Islet precursor cell (in vitro differentiated cells): ENCODE measurements at regions not wholly inside any gene's neighbourhood (a gene's known extent, or its start where the extent isn't known, plus 50 kb on each side); places are given as distances from the start of the nearest gene placed in this dataset.
"Not testable (repeated sequence)": the region's sequence is repeated elsewhere in the genome, so short reads cannot be mapped to it uniquely, and the experiment has no call there.

Source experiments
- DNase-seq: peaks from one replicate; pipeline ENCODE4 v3.0.0-alpha.2; 2018

GRCh38 chr10:61076572-61077114, 132.7 kb upstream of the RHOBTB1 start:
- no peak for DNase-seq

DNA sequence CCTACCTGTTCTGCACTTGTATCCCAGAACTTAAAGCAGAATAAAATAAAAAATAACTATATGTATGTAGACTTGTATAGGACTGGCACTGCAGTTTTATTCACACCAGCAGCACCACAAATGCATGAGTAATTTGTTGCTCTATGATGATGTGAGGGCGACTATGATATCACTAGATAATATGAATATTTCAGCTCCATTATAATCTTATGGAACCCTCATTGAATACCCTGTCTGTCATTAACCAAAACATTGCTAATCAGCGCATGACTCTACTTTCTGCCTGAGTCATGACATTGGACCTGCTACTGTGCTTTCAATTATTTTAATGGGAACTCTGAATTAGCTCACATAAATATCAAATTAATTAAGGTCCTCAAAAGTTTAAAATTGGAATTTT, 129.4 kb upstream of the RHOBTB1 start:
- DNase-seq = no peak

DNA sequence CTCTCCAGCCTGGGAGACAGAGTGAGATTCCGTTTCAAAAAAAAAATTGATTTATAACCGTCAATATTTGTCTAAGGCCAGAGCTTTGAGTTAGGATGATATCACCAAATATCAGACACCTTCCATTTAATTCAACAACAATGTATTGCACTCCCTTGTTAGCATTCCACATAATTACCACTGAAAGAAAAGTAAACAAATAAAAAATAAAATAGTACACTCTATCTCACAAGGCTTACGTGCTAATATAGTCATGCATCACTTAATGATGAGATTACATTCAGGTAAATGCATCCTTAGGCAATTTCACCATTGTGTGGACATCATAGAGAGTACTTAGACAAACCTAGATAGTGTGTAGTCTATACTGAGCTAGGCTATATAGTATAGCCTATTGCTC, 127.6 kb upstream of the RHOBTB1 start:
- no peak for DNase-seq

DNA sequence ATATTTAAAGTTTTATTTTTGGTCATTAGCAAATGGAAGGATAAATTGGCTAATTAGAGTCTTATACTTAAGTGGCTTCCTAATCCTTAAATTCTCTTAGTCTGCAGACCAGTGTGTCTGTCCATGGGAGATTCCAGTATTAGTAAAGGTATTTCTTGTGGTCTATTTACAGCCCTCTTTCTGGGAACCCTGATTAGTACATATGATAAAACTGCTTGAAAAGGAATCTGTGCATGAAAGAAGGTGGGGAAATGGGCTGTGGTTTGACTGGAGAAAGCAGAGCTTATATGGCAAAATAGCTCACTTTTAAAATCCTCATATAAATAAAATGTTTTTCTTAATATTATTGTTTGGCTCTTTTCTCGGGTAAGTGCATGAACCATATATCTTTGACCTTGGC, 124.5 kb upstream of the RHOBTB1 start:
- DNase-seq = no peak

GRCh38 chr10:61067671-61068336, 123.8 kb upstream of the RHOBTB1 start:
- no peak for DNase-seq

DNA sequence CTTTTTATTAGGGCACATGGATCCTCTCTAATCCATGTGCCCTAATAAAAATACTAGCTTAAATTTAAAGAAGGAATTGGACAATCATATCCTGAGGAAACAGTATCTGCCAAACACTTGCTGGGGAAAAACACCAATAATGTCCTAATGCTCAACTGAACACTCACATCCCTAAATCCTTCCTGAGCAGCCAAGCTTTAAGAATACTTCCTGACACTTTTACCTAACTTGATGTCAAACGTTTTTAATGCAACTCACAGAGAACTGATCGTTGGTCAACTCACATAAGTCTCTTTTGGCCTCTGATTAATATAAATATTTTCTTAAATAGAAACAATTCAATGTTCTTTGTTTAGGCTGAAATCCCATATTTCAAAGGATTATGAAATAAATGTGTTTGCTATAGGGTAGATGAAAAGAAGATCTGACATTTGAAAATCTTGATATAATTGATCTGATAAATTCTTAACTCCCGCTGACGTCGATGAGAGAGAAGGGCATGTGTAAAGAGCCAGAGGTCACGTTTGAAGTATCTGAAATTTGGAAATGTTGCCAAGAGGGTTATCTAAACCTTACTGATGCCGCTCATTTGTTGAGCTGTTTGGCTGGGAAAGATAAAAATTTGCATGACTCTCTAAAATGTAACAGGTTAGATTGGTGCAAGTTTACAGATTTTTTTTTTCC, 122.8 kb upstream of the RHOBTB1 start:
- no peak for DNase-seq

DNA sequence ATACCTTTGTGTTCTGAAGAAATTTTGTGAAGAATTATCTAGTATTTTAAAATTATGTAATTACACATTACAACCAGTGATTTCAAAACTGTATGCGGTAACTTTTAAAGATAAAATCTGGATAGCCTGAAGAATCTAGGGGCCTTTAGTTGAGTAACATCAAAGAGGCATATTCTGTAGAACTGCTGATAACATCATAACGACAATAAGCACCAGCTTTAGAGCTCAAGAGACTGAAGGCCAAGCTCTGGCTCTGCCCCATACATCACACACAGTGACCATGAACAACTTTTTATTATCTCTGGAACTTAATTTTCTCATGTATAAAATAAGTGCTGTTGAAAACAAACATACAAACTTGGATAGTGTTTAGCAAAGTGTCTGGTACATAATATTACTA, 121.1 kb upstream of the RHOBTB1 start:
- no peak for DNase-seq

DNA sequence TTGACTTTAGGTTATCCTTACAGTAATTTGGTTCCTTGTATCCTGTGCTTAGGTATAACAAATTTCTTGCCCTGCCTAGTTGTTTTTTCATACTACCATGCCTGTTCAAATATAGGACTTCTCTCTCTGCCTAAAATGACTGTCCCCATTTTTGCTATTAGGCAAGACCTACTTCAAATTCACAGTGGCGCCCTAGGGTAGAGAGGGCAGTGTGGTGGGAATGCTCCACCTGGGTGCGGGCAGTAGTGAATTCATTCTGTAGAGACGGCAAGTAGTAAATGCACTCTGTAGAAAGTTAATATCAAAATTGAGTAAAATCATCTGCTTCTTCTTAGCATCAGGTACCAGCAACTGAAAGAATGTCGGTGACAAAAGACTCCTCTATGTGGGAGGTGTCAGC, 120.4 kb upstream of the RHOBTB1 start:
- no peak for DNase-seq

DNA sequence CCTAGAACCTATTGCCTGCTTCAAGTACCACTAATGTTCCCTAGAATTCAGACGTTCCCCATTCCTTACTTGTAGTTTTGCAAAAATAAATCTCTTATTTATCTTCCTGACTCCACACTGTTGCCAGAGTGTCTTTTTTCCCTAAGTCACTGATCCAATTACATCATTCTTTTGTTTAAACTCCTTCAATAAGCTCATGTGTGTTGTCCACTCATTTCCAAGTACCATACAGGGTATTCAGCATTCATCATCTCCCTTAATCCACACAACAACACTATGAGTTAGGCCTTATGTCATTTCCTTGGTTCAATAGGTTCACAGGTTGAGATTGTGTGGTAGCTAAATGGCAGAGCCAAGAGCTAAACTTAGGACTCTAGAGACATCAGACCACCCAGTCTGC, 119.9 kb upstream of the RHOBTB1 start:
- no peak for DNase-seq

GRCh38 chr10:61063034-61063433, 119.0 kb upstream of the RHOBTB1 start:
- DNase-seq = no peak

GRCh38 chr10:61061923-61062504, 118.0 kb upstream of the RHOBTB1 start:
- DNase-seq = no peak

- DNase-seq = no peak
Observed at GRCh38 chr10:61059636-61060035, 115.7 kb upstream of the RHOBTB1 start.

DNA sequence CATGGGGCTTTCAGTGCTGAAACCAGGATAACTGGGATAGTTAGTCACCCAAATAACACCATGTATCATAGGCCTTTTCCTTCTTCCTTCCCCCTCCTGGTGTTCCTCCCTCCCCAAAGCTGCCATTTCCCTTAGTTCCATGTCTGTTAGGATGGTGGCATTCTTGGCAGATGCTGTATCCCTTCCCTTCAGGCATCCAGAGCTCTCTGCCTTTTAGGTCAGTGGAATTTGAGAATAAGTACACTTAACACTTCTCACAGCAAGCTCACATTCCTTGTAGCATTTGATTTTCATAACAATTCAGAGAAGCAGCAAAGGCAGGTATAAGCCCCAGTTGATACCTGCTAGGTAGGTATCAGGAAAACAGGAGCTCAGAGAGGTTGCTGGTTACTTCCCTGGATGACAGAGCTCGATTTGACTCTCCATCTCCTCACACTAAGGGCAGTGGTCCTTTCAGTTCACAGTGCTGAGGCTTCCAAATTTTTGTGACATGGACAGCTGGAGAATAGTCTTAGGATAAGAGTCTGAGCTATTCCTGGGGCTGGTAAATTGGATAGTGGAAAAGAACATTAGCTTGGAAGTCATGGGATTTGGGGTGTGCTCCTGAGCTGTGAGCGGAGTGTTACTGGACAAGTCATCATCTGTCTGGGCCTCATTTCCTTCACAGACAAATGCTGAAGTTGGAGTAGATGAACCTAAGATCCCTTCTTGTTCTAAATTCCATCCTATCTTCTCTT, 108.7 kb upstream of the RHOBTB1 start:
- DNase-seq = no peak

DNA sequence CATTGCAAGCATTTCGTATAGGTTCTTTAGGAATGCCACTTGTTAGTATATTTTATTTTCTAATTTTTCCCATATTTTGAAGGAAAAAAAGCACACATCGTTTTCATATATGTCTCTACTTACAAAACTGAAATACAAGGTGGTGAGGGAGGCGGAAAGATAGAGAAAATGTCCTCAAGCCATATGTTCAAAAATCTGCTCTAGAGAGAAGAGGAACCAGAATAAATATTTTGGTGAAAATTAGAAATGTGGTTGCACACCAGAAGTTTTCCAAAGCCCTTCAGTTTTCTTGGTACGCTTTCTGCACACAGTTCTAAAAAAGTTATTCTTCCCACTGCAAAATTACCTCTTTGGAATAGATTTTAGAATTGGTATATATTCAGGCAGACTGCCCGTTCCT, 107.4 kb upstream of the RHOBTB1 start:
- DNase-seq = no peak

GRCh38 chr10:61050120-61050745, 106.2 kb upstream of the RHOBTB1 start:
- DNase-seq = no peak

DNA sequence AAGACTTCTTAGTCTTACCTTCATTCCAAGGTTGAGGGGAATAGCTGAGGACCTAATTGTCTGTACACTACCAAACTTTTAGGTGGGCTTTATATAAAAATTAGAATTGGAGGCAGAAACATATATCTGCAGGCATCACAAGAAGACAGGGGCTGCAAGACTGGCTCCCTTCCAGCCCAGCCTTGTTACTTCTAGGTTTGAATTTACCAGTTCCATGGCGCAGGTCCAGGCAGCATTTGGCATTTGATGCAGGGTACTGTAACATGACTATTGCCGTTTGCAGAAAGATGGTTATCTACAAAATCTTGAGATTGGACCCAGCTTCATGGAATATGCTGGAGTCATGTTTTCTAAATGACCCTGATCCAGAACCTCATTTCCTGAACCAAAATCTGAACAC, 105.4 kb upstream of the RHOBTB1 start:
- no peak for DNase-seq

DNA sequence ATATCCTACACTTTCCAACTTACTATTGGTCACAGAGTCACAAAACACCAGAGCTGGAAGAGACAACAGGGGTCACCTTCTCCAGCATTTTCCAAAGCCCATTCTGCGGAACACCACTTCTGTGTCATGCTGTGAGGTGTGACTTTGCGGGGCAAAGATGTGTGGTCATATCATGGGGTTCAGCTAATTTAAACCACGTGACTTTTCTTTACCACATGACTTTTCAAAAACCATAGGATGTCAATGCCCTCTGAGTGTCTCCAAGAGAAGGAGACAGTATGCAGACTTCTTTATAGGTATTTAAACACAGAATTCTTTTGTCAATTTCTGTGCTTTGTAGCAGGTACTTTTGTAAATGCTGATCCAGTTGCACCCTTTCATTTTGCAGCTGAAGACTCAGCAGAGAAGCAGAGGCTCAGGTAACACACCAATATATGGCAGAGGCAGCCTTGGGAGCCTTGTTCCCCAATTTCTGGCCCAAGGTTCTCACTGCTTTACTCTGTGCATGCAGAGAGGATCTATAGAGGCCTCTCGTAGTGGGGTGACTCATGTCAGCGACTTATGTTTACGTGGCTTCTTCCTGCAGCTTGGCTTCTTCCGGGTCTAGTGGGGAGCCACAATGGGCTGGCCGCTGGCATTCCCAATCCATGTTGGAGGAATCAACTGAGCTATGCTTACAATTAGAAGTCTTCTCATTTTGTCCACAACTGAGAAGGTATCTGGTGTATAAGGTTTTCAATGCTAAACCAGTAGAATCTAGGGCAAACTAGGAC, 104.0 kb upstream of the RHOBTB1 start:
- DNase-seq = no peak

DNA sequence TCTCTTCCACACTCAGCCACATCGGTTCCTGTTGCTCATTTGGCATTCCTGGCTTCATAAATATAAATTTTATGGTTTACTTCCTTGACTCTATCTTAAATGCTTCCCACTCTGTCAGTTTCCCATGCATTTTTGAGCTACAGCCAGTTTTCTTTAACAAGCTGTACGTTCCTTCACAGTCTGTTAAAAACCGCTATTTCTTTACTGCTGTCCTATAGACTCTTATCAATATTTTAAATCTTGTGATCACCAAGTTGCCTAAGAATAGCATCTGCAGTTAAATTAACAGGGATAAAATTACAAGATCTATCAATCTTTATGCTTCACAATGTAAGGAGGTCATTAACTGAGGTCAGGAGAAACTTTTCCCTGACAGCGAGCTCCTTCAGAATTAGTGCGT, 103.1 kb upstream of the RHOBTB1 start:
- DNase-seq = no peak

GRCh38 chr10:61045480-61045879, 101.5 kb upstream of the RHOBTB1 start:
- DNase-seq = not testable (repeated sequence)

DNA sequence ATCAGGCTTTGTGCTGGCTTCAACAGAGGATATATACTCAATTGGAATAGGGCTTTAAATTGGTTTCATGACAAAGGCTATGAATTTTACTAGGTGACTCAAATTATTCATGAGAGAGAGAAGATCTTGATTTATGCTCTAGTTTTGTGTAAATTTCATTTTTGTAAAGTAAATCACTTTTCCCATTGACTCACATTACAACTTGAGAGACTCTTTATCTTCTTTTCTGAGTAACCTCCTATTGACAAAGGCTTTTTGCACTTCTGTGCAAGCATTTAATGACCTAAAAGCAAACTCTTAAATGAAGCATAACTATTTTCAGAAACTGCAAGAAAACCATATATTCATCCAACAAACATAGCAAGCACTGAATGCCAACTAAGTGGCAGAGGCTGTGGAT, 98.5 kb upstream of the RHOBTB1 start:
- no peak for DNase-seq

DNA sequence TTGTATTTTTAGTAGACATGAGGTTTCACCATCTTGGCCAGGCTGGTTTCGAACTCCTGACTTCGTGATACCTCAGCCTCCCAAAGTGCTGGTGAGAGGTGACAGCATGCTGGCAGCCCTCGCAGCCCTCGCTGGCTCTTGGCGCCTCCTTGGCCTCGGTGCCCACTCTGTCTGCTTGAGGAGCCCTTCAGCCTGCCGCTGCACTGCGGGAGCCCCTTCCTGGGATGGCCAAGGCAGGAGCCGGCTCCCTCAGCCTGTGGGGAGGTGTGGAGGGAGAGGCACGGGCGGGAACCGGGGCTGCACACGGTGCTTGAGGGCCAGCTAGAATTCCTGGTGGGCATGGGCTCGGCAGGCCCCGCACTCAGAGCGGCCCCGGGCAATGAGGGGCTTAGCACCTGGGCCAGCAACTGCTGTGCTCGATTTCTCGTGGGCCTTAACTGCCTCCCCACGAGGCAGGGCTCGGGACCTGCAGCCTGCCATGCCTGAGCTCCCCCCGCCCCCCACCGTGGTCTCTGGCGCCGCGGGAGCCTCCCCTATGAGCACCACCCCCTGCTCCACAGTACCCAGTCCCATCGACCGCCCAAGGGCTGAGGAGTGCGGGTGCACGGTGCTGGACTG, 96.5 kb upstream of the RHOBTB1 start:
- DNase-seq = no peak

- DNase-seq = no peak
Observed at GRCh38 chr10:61039868-61040267, 95.9 kb upstream of the RHOBTB1 start.
